OCI-LY7 (cell line): ENCODE measurements at regions not wholly inside any gene's neighbourhood (a gene's known extent, or its start where the extent isn't known, plus 50 kb on each side); places are given as distances from the start of the nearest gene placed in this dataset.

Source experiments
- BruUV-seq: library from RNA; stranded (reverse); fragments of 400-500 nt; replicated peaks from 2 replicates; lab custom pipeline; 2021; lab: Mats Ljungman, UMichigan
- CTCF ChIA-PET: fragments of 300-600 bp; sonication (Branson Sonifier 250); formaldehyde crosslinking; loops from one replicate; lab custom pipeline; 2022; ENCODE audit warnings: antibody characterized with exemption; ENCODE audit not compliant: unreplicated experiment; lab: Charles Lee
- POLR2A ChIA-PET: fragments of 300-600 bp; sonication (Branson Sonifier 250); formaldehyde crosslinking; loops from one replicate; lab custom pipeline; 2022; ENCODE audit warnings: antibody characterized with exemption; lab: Charles Lee
- DNase-seq: peaks from one replicate; pipeline ENCODE4 v3.0.0-alpha.2; 2015; ENCODE audit warnings: low spot score
- H2AFZ ChIP-seq: fragments of 200-600 bp; sonication (generic), shearing (Covaris generic); 2 replicates; pipeline ENCODE4 v1.6.1; 2014; ENCODE audit warnings: mild to moderate bottlenecking, antibody characterized with exemption, low read length, moderate library complexity
- H3K27ac ChIP-seq: fragments of 200-600 bp; sonication (generic); 2 replicates; pipeline ENCODE4 v1.5.1; 2014; ENCODE audit warnings: mixed run types, low read depth, mild to moderate bottlenecking, moderate library complexity, low read length, inconsistent platforms; ENCODE audit not compliant: poor library complexity, severe bottlenecking
- H3K36me3 ChIP-seq: fragments of 200-600 bp; sonication (generic); 2 replicates; pipeline ENCODE4 v1.6.1; 2014; ENCODE audit warnings: mild to moderate bottlenecking, antibody characterized with exemption, low read length, moderate library complexity, mixed read lengths; ENCODE audit not compliant: insufficient read depth
- H3K4me1 ChIP-seq: fragments of 200-600 bp; sonication (generic); 2 replicates; pipeline ENCODE4 v1.5.1; 2014; ENCODE audit warnings: mild to moderate bottlenecking, low read length; ENCODE audit not compliant: insufficient read depth, poor library complexity, severe bottlenecking
- H3K4me2 ChIP-seq: fragments of 200-600 bp; sonication (generic); 2 replicates; pipeline ENCODE4 v1.6.1; 2014; ENCODE audit warnings: mild to moderate bottlenecking, low read length
- H3K4me3 ChIP-seq: fragments of 200-600 bp; sonication (generic); 2 replicates; pipeline ENCODE4 v1.5.1; 2014; ENCODE audit warnings: mild to moderate bottlenecking, low read depth, low read length; ENCODE audit not compliant: poor library complexity, severe bottlenecking
- H3K79me2 ChIP-seq: fragments of 200-600 bp; sonication (generic); 2 replicates; pipeline ENCODE4 v1.6.1; 2016; ENCODE audit warnings: low read depth, mild to moderate bottlenecking, low read length, moderate library complexity, mixed read lengths; ENCODE audit not compliant: insufficient read depth
- H3K9me2 ChIP-seq: fragments of 200-600 bp; sonication (generic); 2 replicates; pipeline ENCODE4 v1.6.1; 2016; ENCODE audit warnings: mild to moderate bottlenecking, low read length, mixed read lengths; ENCODE audit not compliant: insufficient read depth
- H3K9me3 ChIP-seq: fragments of 200-600 bp; sonication (generic); 2 replicates; pipeline ENCODE4 v1.6.1; 2014; ENCODE audit warnings: mild to moderate bottlenecking, mixed run types, low read length, mixed read lengths
- H4K20me1 ChIP-seq: fragments of 200-600 bp; sonication (generic); 2 replicates; pipeline ENCODE4 v1.6.1; 2014; ENCODE audit warnings: mild to moderate bottlenecking, antibody characterized with exemption, low read length, moderate library complexity, mixed read lengths; ENCODE audit not compliant: insufficient read depth
- EZH2phosphoT487 ChIP-seq: fragments of 200-600 bp; sonication (generic); IDR thresholded peaks from 2 replicates; pipeline ENCODE4 v1.6.1; 2018; ENCODE audit warnings: low read depth, borderline replicate concordance, mild to moderate bottlenecking, mixed run types, antibody characterized with exemption, low read length, moderate library complexity, mixed read lengths
- intact Hi-C: fragments of 100-400 bp; cut with micrococcal nuclease; formaldehyde crosslinking; loops from one replicate; pipeline ENCODE4 v1.10.0; 2022; ENCODE audit not compliant: unreplicated experiment
- TF ChIP-seq, protein P1 (sequence below): fragments of 200-600 bp; sonication (generic); conservative IDR thresholded peaks from 2 replicates; pipeline ENCODE4 v1.5.1; 2014; ENCODE audit warnings: mild to moderate bottlenecking, antibody characterized with exemption, low read length, moderate library complexity, mixed read lengths

- Histone ChIP-seq H4K20me1 (no peaks in the 10 kb centered on the region), H3K4me1 (no peaks in the 10 kb centered on the region), H3K4me2 (no peak overlapping the region), H3K9me2 (no peaks in the 10 kb centered on the region), H3K79me2 (no peaks in the 10 kb centered on the region), H2AFZ (no peak overlapping the region), H3K4me3 (no peak overlapping the region), H3K36me3 (peaks cover 8% of the 10 kb centered on the region; the same call in 1 of the 2 replicates), H3K27ac (no peak overlapping the region), H3K9me3 (no peaks in the 10 kb centered on the region)
- no peak for DNase-seq
- ChIA-PET CTCF (no interaction called here), POLR2A (no interaction called here)
- BruUV-seq, result no TSS peak
- TF ChIP-seq EZH2phosphoT487, result no peak
- TF ChIP-seq, protein P1, sequence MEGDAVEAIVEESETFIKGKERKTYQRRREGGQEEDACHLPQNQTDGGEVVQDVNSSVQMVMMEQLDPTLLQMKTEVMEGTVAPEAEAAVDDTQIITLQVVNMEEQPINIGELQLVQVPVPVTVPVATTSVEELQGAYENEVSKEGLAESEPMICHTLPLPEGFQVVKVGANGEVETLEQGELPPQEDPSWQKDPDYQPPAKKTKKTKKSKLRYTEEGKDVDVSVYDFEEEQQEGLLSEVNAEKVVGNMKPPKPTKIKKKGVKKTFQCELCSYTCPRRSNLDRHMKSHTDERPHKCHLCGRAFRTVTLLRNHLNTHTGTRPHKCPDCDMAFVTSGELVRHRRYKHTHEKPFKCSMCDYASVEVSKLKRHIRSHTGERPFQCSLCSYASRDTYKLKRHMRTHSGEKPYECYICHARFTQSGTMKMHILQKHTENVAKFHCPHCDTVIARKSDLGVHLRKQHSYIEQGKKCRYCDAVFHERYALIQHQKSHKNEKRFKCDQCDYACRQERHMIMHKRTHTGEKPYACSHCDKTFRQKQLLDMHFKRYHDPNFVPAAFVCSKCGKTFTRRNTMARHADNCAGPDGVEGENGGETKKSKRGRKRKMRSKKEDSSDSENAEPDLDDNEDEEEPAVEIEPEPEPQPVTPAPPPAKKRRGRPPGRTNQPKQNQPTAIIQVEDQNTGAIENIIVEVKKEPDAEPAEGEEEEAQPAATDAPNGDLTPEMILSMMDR, result no peak
- intact Hi-C loops, result no loop called here
Measured at GRCh38 chr4:4609622-4610334, 67.9 kb upstream of the STX18 start.

DNA sequence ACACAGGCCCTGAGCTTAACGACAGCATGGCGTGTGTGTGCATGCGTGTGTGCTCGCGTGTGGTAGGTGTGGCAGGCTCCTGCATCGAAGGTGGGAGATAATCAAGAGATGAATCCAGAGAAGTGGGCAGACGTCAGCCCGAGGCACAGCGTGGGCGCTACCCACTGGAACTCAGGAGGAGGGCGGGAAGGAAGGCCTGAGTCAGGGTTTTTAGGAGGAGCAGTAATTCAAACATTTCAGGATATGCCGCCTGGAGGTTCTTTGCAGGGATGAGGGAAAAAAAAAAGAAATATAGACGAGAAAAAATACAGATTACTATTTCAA is 66.3 kb upstream of the STX18 start:
- Histone ChIP-seq H3K9me2 (no peaks in the 10 kb centered on the region), H4K20me1 (no peaks in the 10 kb centered on the region), H3K27ac (no peak overlapping the region), H2AFZ (no peak overlapping the region), H3K4me3 (no peak overlapping the region), H3K4me1 (no peaks in the 10 kb centered on the region), H3K4me2 (no peak overlapping the region), H3K79me2 (no peaks in the 10 kb centered on the region), H3K9me3 (no peaks in the 10 kb centered on the region), H3K36me3 (peaks cover 8% of the 10 kb centered on the region; the same call in 1 of the 2 replicates)
- POLR2A ChIA-PET, result no interaction called here
- DNase-seq, result no peak
- intact Hi-C loops, result no loop called here
- CTCF ChIA-PET, result no interaction called here
- BruUV-seq, result no TSS peak
- no peak for TF ChIP-seq EZH2phosphoT487
- TF ChIP-seq, protein P1, result no peak

DNA sequence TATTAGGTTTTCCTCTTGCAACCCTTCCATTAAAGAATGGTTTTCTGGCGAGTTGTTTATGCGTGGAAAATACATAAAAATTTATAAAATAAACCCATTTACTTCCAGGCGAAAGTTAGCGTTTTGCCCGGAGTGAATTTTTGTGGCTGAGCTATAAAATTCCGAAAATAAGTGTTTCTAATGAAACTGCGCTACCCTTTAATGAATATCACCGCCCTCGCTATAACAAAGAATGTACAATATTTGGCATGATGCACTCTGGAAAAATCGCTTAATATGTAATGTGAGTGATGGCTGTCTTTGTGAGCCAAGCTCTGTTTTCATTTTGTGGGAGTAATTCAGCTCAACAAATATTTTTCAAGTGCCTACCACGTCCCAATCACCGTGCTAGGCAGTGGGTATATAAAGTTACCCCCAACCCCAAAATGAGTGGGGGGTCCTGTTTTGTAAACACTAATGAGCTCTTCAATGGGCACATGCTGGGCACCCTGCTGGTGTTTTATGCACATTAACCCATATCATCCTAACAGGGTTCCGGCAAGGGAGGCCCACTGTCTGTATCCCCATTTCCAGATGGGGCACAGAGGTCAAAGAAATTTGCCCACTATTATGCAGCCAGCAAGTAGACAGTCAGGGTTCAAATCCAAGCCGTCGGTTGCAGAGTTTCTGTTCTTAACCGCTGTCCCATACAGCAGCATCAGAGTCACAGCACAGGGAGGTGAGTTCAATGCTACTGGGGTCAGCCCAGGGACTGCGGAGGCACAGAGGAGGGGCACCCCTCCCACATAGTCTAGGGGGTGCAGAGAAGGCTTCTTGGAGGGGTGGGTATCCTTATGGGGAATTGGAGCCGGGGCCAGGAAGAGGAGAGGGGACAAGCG is 65.7 kb upstream of the STX18 start:
- H3K36me3 ChIP-seq, result peaks cover 8% of the 10 kb centered on the region; the same call in 1 of the 2 replicates
- no peak overlapping the region for H3K27ac ChIP-seq
- H3K4me1 ChIP-seq, result no peaks in the 10 kb centered on the region
- DNase-seq, result no peak
- no peak overlapping the region for H2AFZ ChIP-seq
- no peak overlapping the region for H3K4me2 ChIP-seq
- H3K9me3 ChIP-seq, result no peaks in the 10 kb centered on the region
- H3K79me2 ChIP-seq, result no peaks in the 10 kb centered on the region
- no peak for TF ChIP-seq EZH2phosphoT487
- TF ChIP-seq, protein P1, result no peak
- BruUV-seq, result no TSS peak
- no peaks in the 10 kb centered on the region for H3K9me2 ChIP-seq
- no peaks in the 10 kb centered on the region for H4K20me1 ChIP-seq
- H3K4me3 ChIP-seq, result no peak overlapping the region
- ChIA-PET POLR2A (interaction anchor here (0.6 to 0.8 kb wide), 2 partner anchors 23 to 778 kb away, joined by 3 read pairs; no protein-coding TSS in a partner anchor), CTCF (no interaction called here)
- intact Hi-C loops, result no loop called here
